ENCODE measurements at regions not wholly inside any gene's neighbourhood (a gene's known extent, or its start where the extent isn't known, plus 50 kb on each side); places are given as distances from the start of the nearest gene placed in this dataset.
A peak's percentile ranks its signal among the peaks of the same experiment; 100 is the strongest.

DNA sequence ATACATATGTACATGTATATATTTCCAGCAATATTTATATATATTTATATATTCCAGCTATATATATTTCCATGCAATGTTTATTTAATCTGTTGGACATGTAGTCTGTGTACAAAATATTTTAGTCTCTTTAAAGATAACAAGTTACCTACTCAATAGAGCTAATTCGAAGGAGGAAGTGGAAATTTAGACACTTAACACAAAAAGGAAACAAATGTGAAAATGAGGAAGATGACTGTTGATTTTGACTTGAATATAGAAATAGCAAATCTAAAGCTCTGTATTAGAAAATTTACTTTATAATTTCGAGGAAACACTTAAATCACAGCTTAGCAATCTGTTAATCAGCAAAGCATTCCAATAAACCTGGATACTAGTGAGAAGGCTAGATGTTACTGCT, 1064.4 kb downstream of the PCDH7 start:
- H3K9me3 ChIP-seq (ENCODE audit: low read depth, low read length, poor library complexity, severe bottlenecking): no peaks in the 10 kb centered on the region
- H3K27ac ChIP-seq (ENCODE audit: low read depth, low read length, poor library complexity, severe bottlenecking): no peak overlapping the region
- no peaks in the 10 kb centered on the region for H3K4me1 ChIP-seq (ENCODE audit: insufficient read depth, low read length, poor library complexity, severe bottlenecking)
- no peak for TF ChIP-seq EZH2 (IDR thresholded peaks at IDR 0.05; ENCODE audit: borderline replicate concordance, low read depth, low read length, poor library complexity, severe bottlenecking)
- TF ChIP-seq, protein P1, sequence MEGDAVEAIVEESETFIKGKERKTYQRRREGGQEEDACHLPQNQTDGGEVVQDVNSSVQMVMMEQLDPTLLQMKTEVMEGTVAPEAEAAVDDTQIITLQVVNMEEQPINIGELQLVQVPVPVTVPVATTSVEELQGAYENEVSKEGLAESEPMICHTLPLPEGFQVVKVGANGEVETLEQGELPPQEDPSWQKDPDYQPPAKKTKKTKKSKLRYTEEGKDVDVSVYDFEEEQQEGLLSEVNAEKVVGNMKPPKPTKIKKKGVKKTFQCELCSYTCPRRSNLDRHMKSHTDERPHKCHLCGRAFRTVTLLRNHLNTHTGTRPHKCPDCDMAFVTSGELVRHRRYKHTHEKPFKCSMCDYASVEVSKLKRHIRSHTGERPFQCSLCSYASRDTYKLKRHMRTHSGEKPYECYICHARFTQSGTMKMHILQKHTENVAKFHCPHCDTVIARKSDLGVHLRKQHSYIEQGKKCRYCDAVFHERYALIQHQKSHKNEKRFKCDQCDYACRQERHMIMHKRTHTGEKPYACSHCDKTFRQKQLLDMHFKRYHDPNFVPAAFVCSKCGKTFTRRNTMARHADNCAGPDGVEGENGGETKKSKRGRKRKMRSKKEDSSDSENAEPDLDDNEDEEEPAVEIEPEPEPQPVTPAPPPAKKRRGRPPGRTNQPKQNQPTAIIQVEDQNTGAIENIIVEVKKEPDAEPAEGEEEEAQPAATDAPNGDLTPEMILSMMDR (conservative IDR thresholded peaks at IDR 0.05; ENCODE audit: low read depth, low read length): no peak
- no peaks in the 10 kb centered on the region for H3K36me3 ChIP-seq (ENCODE audit: insufficient read depth, low read length, poor library complexity, severe bottlenecking)
- no peaks in the 10 kb centered on the region for H3K27me3 ChIP-seq (replicated peaks; ENCODE audit: insufficient read depth, low read depth, low read length, poor library complexity)
- H3K4me3 ChIP-seq (ENCODE audit: low read depth, low read length, poor library complexity, severe bottlenecking): no peak overlapping the region
- DNase-seq (ENCODE audit: low spot score): no peak
- ChIA-PET CTCF (no interaction called here), POLR2A (ENCODE audit: low non-redundant PET) (no interaction called here)
- BruUV-seq (replicated peaks): no TSS peak
- intact Hi-C loops (cut with micrococcal nuclease; ENCODE audit: unreplicated experiment): no loop called here

DNA sequence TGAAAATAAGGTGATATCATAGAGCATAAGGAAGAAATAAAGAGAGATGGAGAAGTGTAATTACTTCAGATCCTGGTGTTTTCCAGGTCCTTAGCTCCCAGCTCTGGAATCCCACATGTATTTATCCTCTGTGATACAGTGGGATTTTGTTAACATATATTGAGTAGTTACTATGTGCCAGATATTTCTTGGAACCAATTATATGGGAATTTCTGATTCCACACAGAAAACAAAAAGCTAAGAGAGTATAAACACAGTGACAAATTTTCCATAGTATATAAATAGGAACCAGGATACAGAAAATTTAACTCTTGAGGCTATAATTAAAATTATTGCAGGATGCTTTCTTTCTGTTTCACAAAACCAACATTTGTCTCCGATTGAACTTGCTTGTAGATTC, 1067.5 kb downstream of the PCDH7 start:
- CTCF ChIA-PET: no interaction called here
- DNase-seq (ENCODE audit: low spot score): no peak
- no peaks in the 10 kb centered on the region for H3K36me3 ChIP-seq (ENCODE audit: insufficient read depth, low read length, poor library complexity, severe bottlenecking)
- no peak overlapping the region for H3K27ac ChIP-seq (ENCODE audit: low read depth, low read length, poor library complexity, severe bottlenecking)
- no peak overlapping the region for H3K4me3 ChIP-seq (ENCODE audit: low read depth, low read length, poor library complexity, severe bottlenecking)
- no peaks in the 10 kb centered on the region for H3K27me3 ChIP-seq (replicated peaks; ENCODE audit: insufficient read depth, low read depth, low read length, poor library complexity)
- no peaks in the 10 kb centered on the region for H3K9me3 ChIP-seq (ENCODE audit: low read depth, low read length, poor library complexity, severe bottlenecking)
- BruUV-seq (replicated peaks): no TSS peak
- TF ChIP-seq, protein P1 (conservative IDR thresholded peaks at IDR 0.05; ENCODE audit: low read depth, low read length): no peak
- TF ChIP-seq EZH2 (IDR thresholded peaks at IDR 0.05; ENCODE audit: borderline replicate concordance, low read depth, low read length, poor library complexity, severe bottlenecking): no peak
- no peaks in the 10 kb centered on the region for H3K4me1 ChIP-seq (ENCODE audit: insufficient read depth, low read length, poor library complexity, severe bottlenecking)
- POLR2A ChIA-PET (ENCODE audit: low non-redundant PET): no interaction called here
- intact Hi-C loops (cut with micrococcal nuclease; ENCODE audit: unreplicated experiment): no loop called here

DNA sequence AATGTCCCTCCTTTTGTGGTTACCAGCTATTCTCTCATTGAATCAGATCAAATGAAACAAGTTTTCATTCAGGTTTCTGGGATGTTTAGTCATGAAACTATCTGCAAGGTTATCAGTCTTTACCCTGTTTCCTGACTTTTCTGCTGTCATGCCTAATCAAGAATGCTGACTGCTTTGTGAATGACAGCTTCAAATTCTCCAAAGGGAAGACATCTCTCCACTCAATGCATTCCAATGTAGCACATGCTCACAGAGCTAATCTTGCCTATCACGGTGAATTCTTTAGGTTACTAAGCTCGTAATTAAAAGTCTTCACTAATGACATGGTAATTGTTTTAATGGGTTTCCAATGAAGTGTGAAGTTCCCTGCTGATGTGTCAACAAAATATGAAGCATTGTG, 1068.5 kb downstream of the PCDH7 start:
- no peak for TF ChIP-seq EZH2 (IDR thresholded peaks at IDR 0.05; ENCODE audit: borderline replicate concordance, low read depth, low read length, poor library complexity, severe bottlenecking)
- TF ChIP-seq, protein P1 (conservative IDR thresholded peaks at IDR 0.05; ENCODE audit: low read depth, low read length): no peak
- CTCF ChIA-PET: no interaction called here

More for the DNA sequence above, 1068.5 kb downstream of the PCDH7 start:
- no TSS peak for BruUV-seq (replicated peaks)
- H3K4me3 ChIP-seq (ENCODE audit: low read depth, low read length, poor library complexity, severe bottlenecking): no peak overlapping the region
- POLR2A ChIA-PET (ENCODE audit: low non-redundant PET): no interaction called here
- H3K9me3 ChIP-seq (ENCODE audit: low read depth, low read length, poor library complexity, severe bottlenecking): no peaks in the 10 kb centered on the region
- peak; percentile 10 for DNase-seq (ENCODE audit: low spot score)
- intact Hi-C loops (cut with micrococcal nuclease; ENCODE audit: unreplicated experiment): no loop called here
- no peaks in the 10 kb centered on the region for H3K27me3 ChIP-seq (replicated peaks; ENCODE audit: insufficient read depth, low read depth, low read length, poor library complexity)
- no peaks in the 10 kb centered on the region for H3K4me1 ChIP-seq (ENCODE audit: insufficient read depth, low read length, poor library complexity, severe bottlenecking)
- H3K36me3 ChIP-seq (ENCODE audit: insufficient read depth, low read length, poor library complexity, severe bottlenecking): no peaks in the 10 kb centered on the region
- no peak overlapping the region for H3K27ac ChIP-seq (ENCODE audit: low read depth, low read length, poor library complexity, severe bottlenecking)
